ENCODE measurements at regions not wholly inside any gene's neighbourhood (a gene's known extent, or its start where the extent isn't known, plus 50 kb on each side); places are given as distances from the start of the nearest gene placed in this dataset.

DNA sequence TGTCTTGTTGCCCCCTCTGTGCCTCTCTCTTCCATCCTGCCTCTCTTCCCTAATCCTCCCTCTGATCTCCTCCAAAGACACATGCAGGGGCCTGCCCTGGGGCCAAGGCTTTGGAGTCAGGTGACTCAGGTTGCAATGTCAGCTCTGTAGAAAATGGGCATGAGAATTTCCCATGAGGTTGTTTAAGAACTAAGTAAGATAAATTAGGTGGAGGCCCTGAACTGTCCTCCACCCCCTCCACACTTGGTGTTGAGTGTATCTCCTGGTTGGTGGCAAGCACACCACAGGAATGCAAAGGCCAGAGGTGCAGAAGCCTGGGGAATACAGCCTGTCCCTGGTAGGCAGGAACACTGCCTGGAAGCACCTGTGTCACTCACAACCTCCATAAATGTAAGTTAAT, 63.9 kb upstream of the GRIK3 start:
- TF ChIP-seq, protein P1, sequence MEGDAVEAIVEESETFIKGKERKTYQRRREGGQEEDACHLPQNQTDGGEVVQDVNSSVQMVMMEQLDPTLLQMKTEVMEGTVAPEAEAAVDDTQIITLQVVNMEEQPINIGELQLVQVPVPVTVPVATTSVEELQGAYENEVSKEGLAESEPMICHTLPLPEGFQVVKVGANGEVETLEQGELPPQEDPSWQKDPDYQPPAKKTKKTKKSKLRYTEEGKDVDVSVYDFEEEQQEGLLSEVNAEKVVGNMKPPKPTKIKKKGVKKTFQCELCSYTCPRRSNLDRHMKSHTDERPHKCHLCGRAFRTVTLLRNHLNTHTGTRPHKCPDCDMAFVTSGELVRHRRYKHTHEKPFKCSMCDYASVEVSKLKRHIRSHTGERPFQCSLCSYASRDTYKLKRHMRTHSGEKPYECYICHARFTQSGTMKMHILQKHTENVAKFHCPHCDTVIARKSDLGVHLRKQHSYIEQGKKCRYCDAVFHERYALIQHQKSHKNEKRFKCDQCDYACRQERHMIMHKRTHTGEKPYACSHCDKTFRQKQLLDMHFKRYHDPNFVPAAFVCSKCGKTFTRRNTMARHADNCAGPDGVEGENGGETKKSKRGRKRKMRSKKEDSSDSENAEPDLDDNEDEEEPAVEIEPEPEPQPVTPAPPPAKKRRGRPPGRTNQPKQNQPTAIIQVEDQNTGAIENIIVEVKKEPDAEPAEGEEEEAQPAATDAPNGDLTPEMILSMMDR (IDR thresholded peaks at IDR 0.05; ENCODE audit: low read depth, low read length, missing control alignments): no peak
- no peak for DNase-seq (ENCODE audit: low read depth)
- in situ Hi-C loops (cut with HindIII; ENCODE audit: low sequenced_read_pairs): no loop called here
- no peak overlapping the region for H3K4me3 ChIP-seq (ENCODE audit: low read depth, low read length)

DNA sequence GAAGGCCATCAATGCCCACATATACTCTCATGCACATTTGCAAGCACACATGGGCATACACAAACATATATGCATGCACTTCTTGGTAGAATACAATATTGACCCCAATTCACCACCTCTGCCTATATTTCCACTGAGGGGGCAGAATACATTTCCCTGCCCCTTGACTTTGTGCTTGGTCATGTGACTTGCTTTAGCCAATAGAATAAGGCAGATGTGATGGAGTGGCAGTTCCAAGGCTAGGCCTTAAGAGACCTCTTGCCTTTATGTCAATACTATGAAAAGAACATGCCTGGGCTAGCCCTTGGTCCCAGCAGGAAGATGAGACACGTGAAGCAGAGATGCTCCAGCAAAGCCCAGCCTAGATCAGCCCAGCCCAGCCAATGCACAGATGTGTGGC, 66.0 kb upstream of the GRIK3 start:
- in situ Hi-C loops (cut with HindIII; ENCODE audit: low sequenced_read_pairs): no loop called here
- no peak for DNase-seq (ENCODE audit: low read depth)
- no peak overlapping the region for H3K4me3 ChIP-seq (ENCODE audit: low read depth, low read length)
- TF ChIP-seq, protein P1 (IDR thresholded peaks at IDR 0.05; ENCODE audit: low read depth, low read length, missing control alignments): no peak

DNA sequence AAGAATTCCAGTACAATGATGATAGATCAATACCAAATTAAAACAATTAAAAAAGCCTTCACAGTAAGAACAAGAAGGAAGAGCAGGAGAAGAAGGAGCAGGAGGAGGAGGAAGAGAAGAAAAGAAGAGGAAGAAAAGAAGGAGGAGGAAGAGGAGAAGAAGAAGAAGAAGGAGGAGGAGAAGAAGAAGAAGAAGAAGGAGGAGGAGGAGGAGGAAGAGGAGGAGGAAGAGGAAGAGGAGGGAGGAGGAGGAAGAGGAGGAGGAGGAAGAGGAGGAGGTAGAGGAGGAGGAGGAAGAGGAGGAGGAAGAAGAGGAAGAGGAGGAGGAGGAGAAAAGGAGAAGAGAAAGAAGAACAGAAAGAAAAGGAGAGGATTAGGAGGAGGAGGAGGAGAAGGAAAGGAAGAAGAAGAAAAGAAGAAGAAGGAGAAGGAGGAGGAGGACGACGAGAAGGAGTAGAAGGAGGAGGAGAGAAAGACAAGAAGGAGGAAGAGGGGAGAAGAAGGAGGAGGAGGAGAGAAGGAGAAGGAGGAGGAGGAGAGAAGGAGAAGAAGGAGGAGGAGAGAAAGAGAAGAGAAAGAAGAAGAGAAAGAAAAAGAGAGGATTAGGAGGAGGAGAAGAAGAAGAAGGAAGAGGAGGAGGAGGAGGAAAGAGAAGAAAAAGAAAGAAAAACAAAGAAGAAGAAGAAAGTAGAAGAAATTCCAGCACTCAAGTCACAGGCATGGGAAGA, 68.5 kb upstream of the GRIK3 start:
- TF ChIP-seq, protein P1 (IDR thresholded peaks at IDR 0.05; ENCODE audit: low read depth, low read length, missing control alignments): no peak
- no peak overlapping the region for H3K4me3 ChIP-seq (ENCODE audit: low read depth, low read length)
- DNase-seq (ENCODE audit: low read depth): no peak
- in situ Hi-C loops (cut with HindIII; ENCODE audit: low sequenced_read_pairs): no loop called here

DNA sequence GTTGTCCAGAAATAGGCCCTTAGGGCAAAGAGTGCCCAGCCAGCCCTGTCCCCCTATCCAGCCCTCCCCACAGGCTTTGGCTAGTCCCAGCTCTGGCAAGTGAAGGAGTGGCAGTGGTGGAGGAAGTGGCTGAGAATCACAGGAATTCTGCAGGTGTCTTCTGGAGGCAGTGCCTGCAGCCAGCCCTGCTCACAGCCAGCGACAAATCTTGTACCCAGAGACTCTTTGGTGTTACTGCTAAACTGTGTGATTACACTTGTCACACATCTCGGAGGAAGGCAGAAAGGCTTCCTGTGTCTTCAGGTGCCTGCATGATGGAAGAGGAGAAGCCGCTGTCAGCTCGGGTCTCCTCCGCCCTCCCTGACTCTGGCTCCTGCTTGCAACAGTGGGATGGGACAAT, 71.6 kb upstream of the GRIK3 start:
- H3K4me3 ChIP-seq (ENCODE audit: low read depth, low read length): no peak overlapping the region
- in situ Hi-C loops (cut with HindIII; ENCODE audit: low sequenced_read_pairs): no loop called here
- TF ChIP-seq, protein P1 (IDR thresholded peaks at IDR 0.05; ENCODE audit: low read depth, low read length, missing control alignments): no peak
- DNase-seq (ENCODE audit: low read depth): no peak

DNA sequence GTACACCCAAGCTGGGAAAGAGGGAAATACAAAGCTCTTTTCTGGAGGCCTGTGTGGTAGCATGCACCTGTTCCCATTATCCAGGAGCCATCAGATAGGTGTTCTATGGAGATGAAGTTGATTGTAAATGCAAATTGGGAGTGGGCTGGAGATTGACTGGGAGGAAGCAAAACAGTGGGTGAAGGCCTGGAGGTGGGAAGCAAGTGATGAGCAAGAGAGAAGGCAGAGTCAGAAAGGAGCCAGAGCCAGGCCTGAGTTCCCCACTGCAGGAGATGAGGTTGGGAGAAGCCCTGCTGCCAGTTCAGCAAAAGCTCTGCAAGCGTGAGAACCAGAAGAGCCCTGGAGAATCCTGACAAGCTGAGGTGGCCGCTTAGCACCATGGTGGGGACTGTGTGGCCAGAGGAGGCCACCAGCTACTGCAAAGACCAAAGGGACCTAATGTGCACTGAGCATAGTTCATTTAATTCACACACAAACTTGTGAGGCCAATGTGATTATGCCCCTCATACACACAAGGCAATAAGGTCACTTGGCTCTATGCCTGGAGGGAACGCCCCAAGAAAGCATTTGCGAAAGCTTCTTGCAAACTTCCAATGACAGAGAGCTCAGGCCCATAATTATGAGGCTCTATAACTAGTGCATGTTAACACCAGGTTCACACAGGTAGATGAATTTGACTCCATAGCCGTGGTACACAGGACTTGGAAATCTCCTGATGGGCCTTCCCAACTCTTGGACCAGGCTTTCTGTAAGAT, 73.0 kb upstream of the GRIK3 start:
- DNase-seq (ENCODE audit: low read depth): no peak
- no peak overlapping the region for H3K4me3 ChIP-seq (ENCODE audit: low read depth, low read length)
- TF ChIP-seq, protein P1 (IDR thresholded peaks at IDR 0.05; ENCODE audit: low read depth, low read length, missing control alignments): no peak
- in situ Hi-C loops (cut with HindIII; ENCODE audit: low sequenced_read_pairs): no loop called here

DNA sequence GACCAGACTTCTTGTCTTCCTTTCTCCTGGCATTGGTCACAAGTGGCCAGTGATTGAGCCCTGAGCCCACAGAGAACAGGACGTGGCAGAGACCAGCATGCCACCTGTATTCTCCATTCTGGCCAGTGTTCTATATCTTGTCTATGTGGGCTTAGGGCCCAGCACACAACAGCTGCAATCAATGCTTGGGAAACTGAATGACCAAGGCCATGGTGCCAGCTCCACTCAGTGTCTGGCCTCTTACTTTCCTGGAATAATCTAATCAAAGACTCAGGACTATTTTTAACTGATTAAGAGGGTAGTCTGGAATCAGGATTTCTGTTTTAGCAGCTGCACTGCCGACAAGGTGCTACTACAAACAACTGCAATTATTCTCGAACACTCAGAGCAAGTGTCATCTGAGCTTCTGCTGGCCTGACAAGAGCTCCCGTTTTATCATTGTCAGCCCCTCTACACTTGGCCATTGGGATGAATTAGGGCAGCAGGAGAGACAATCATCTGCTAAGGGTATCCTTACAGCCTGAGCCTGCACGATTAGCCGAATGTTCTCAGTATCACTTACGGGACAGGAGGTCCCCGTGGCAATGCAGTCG, 74.4 kb upstream of the GRIK3 start:
- no peak for DNase-seq (ENCODE audit: low read depth)
- no peak overlapping the region for H3K4me3 ChIP-seq (ENCODE audit: low read depth, low read length)
- TF ChIP-seq, protein P1 (IDR thresholded peaks at IDR 0.05; ENCODE audit: low read depth, low read length, missing control alignments): no peak
- in situ Hi-C loops (cut with HindIII; ENCODE audit: low sequenced_read_pairs): no loop called here

Measured in astrocyte of the cerebellum (primary cell).